Uterus (tissue), 2 donors: ENCODE measurements at regions not wholly inside any gene's neighbourhood (a gene's known extent, or its start where the extent isn't known, plus 50 kb on each side); places are given as distances from the start of the nearest gene placed in this dataset.

ENCODE experiments used
- CTCF ChIP-seq, 4 experiments: fragments of 200-600 bp in 2 of 4; fragments of 450-650 bp in 2 of 4; sonication (generic) in 2 of 4; IDR thresholded peaks; one replicate each; pipeline ENCODE4 v1.5.1; 2016 to 2019; ENCODE audit warnings: antibody characterized with exemption in 4 of 4, mild to moderate bottlenecking in 2 of 4, moderate library complexity in 1 of 4
- POLR2A ChIP-seq, 2 donors: fragments of 450-650 bp; IDR thresholded peaks; one replicate each; pipeline ENCODE4 v1.6.1; 2016; ENCODE audit warnings: antibody characterized with exemption in 2 of 2, mild to moderate bottlenecking in 1 of 2, moderate library complexity in 1 of 2

DNA sequence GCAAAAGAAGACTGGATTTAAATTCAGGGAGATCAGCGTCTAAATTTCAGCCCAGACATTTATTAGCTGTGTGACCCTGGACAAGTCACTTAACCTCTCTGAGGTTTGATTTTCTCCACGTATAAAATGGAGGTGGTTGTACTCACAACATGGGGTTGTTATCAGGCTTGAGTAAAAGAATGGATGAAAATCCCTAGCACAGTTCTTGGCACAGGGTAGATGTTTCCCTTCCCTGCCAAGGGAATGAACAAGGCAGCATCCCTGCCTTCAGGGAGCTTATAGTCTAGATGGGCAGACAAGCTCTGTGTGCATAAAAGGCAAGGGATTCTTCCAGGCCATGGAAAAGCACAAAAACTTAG is 50.2 kb upstream of the MRPS22 start:
- no peak for TF ChIP-seq CTCF (IDR thresholded peaks at IDR 0.05)
- TF ChIP-seq POLR2A (IDR thresholded peaks at IDR 0.05), result no peak
